ENCODE measurements at regions not wholly inside any gene's neighbourhood (a gene's known extent, or its start where the extent isn't known, plus 50 kb on each side); places are given as distances from the start of the nearest gene placed in this dataset.
"Not testable (repeated sequence)": the region's sequence is repeated elsewhere in the genome, so short reads cannot be mapped to it uniquely, and the experiment has no call there.

- no peak for DNase-seq (ENCODE audit: low read depth)
These were observed 263.7 kb upstream of the MAF start for GRCh38 chr16:79864032-79864780.

- DNase-seq (ENCODE audit: low read depth), result no peak
These were observed 262.8 kb upstream of the MAF start for GRCh38 chr16:79863128-79864031.

GRCh38 chr16:79862601-79863000 lies 262.1 kb upstream of the MAF start:
- DNase-seq (ENCODE audit: low read depth), result no peak

- no peak for DNase-seq (ENCODE audit: low read depth)
These were observed 256.0 kb upstream of the MAF start for GRCh38 chr16:79856581-79856980.

- no peak for DNase-seq (ENCODE audit: low read depth)
These were observed 249.8 kb upstream of the MAF start for GRCh38 chr16:79850348-79850747.

- DNase-seq (ENCODE audit: low read depth), result no peak
These were observed 248.6 kb upstream of the MAF start for GRCh38 chr16:79849119-79849518.

GRCh38 chr16:79848719-79849118 lies 248.2 kb upstream of the MAF start:
- DNase-seq (ENCODE audit: low read depth), result no peak

- DNase-seq (ENCODE audit: low read depth), result no peak
These were observed 247.0 kb upstream of the MAF start for GRCh38 chr16:79847569-79847968.

- DNase-seq (ENCODE audit: low read depth), result no peak
These were observed 246.6 kb upstream of the MAF start for GRCh38 chr16:79847101-79847500.

GRCh38 chr16:79845734-79846135 lies 245.2 kb upstream of the MAF start:
- DNase-seq (ENCODE audit: low read depth), result no peak

- DNase-seq (ENCODE audit: low read depth), result no peak
These were observed 244.6 kb upstream of the MAF start for GRCh38 chr16:79845033-79845733.

GRCh38 chr16:79844603-79845002 lies 244.1 kb upstream of the MAF start:
- no peak for DNase-seq (ENCODE audit: low read depth)

GRCh38 chr16:79843631-79844043 lies 243.1 kb upstream of the MAF start:
- no peak for DNase-seq (ENCODE audit: low read depth)

GRCh38 chr16:79843145-79843544 lies 242.6 kb upstream of the MAF start:
- DNase-seq (ENCODE audit: low read depth), result no peak

- DNase-seq (ENCODE audit: low read depth), result no peak
These were observed 241.7 kb upstream of the MAF start for GRCh38 chr16:79842197-79842596.

- no peak for DNase-seq (ENCODE audit: low read depth)
These were observed 239.2 kb upstream of the MAF start for GRCh38 chr16:79839466-79840341.

GRCh38 chr16:79838496-79839259 lies 238.1 kb upstream of the MAF start:
- no peak for DNase-seq (ENCODE audit: low read depth)

- no peak for DNase-seq (ENCODE audit: low read depth)
These were observed 235.6 kb upstream of the MAF start for GRCh38 chr16:79836144-79836543.

- no peak for DNase-seq (ENCODE audit: low read depth)
These were observed 234.7 kb upstream of the MAF start for GRCh38 chr16:79835194-79835593.

- no peak for DNase-seq (ENCODE audit: low read depth)
These were observed 234.2 kb upstream of the MAF start for GRCh38 chr16:79834720-79835119.

GRCh38 chr16:79834003-79834402 lies 233.5 kb upstream of the MAF start:
- DNase-seq (ENCODE audit: low read depth), result not testable (repeated sequence)
